IPS DF 4.7 (cell line): ENCODE measurements at regions not wholly inside any gene's neighbourhood (a gene's known extent, or its start where the extent isn't known, plus 50 kb on each side); places are given as distances from the start of the nearest gene placed in this dataset.

Experiments used
- DNase-seq: peaks from one replicate; pipeline ENCODE4 v3.0.0-alpha.2; 2013; ENCODE audit warnings: low spot score; ENCODE audit errors: extremely low read depth

DNA sequence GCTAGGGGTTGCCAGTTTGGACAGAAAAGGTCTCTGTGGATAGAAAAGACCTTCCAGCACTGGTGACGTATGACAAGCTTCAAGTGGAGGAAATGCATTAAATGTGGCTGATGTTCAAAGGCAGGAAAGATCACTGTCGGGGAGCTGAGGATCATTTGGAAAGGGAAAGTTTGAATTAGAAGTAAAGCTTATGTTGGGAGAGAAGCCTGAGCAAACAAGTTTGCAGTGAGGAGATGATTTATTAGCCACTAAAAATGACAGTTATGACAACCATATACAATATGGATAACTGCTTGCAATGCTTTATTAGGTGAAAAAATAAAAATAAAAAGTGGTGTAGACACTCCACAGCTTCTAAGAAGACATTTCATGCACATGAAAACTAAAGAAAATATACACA, 135.3 kb upstream of the HS3ST1 start:
- DNase-seq = no peak

GRCh38 chr4:11549525-11549924, 120.8 kb upstream of the HS3ST1 start:
- no peak for DNase-seq

GRCh38 chr4:11548597-11549082, 119.9 kb upstream of the HS3ST1 start:
- no peak for DNase-seq

DNA sequence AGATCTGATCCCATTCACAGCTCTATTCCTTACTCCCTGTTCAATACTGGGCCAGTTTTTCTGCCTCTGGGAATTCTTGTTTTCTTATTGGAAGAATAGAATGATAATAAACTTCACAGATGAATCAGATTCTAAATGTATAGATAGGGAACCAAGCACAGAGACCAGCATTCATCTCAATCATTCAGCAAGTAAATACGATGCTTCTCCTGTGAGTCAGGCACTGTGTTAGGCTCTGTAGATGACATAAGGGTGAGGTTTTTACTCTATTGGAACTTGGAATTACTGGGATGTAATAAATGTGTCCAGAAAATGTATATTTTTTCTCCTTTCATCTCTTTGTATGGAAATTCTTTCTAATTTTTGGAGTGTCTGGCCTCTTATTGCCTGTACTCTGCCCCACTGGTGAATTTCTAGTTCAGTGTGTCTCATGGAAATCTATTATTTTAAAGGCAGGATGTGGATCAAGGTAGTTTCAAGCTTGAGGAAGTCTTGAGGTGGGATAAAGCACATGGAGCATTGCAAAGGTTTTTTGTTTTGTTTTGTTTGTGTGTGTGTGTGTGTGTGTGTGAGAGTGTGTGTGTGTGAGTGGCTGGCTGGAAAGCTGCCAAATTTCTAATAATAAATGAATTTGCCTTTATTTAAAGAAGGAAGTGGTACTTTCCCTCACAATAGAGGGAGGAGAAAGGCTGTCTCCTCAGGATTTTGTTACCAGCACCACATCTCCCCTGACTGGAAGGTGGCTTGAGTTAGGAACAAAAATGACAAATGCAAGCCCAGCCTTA, 117.9 kb upstream of the HS3ST1 start:
- no peak for DNase-seq

GRCh38 chr4:11545651-11546050, 117.0 kb upstream of the HS3ST1 start:
- no peak for DNase-seq

- DNase-seq = no peak
Observed at GRCh38 chr4:11544211-11544610, 115.5 kb upstream of the HS3ST1 start.

GRCh38 chr4:11543706-11544105, 115.0 kb upstream of the HS3ST1 start:
- DNase-seq = no peak

GRCh38 chr4:11542952-11543351, 114.3 kb upstream of the HS3ST1 start:
- no peak for DNase-seq

- no peak for DNase-seq
Observed at GRCh38 chr4:11537846-11538245, 109.2 kb upstream of the HS3ST1 start.

DNA sequence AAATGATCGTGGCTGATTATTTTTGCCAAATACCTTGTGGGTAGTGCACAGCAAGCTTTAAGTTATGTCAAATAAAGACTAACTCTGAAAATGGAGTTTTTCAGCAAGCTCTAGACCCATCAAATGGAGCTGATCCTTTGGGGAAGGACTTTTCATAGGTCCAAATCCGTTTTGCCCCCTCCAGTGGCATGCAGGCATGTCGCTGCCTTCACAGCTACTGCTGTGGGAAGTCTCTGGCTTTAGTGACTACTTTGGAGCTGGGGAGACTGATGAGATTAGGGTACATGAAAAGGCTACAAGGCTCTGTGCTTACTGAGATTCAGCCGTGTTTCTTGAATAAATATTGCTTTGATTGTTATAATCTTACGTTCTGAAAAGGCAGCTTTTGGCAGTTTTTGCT, 106.6 kb upstream of the HS3ST1 start:
- no peak for DNase-seq

GRCh38 chr4:11534623-11535302, 106.1 kb upstream of the HS3ST1 start:
- DNase-seq = no peak

DNA sequence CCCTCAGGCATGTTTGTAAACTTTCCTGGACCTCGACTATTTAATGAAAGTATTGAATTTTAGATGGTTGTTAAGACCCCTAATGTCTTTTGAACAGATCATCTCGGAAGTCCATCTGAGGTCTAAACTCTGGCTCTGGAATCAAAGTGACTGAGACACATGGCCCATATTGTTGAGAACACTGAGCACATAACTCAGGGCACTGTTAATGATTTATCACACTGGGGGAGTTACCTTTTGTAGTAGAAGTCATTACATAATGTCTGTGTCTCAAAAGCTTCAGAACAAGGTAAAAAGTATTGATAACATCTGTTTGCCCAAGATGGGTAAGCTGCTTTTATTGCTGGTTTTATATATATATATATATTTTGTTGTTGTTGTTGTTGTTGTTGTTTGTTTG, 103.4 kb upstream of the HS3ST1 start:
- DNase-seq = no peak

DNA sequence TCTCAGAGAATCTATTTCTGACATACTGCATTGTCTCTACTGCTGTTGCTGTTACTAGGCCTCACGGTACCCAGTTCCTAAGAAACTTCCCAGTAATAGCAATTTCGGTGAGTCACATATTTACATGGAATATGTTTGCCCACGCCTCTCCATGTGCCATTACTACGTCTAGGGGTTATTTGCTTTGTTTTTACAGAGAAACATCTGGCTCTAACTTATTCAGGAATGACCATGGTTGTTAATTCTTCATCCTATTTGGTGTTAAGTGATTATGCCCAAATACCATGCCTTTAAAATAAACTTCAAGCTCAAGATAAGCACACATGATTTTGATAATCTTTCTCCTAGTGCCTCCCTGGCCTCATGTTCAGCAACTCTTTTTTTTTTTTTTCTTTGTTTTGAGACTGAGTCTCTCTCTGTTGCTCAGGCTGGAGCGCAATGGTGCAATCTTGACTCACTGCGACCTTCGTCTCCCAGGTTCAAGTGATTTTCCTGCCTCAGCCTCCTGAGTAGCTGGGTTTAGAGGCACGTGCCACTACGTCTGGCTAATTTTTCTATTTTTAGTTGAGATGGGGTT, 101.0 kb upstream of the HS3ST1 start:
- no peak for DNase-seq

GRCh38 chr4:11525085-11525484, 96.4 kb upstream of the HS3ST1 start:
- no peak for DNase-seq

- DNase-seq = no peak
Observed at GRCh38 chr4:11518754-11519153, 90.1 kb upstream of the HS3ST1 start.

DNA sequence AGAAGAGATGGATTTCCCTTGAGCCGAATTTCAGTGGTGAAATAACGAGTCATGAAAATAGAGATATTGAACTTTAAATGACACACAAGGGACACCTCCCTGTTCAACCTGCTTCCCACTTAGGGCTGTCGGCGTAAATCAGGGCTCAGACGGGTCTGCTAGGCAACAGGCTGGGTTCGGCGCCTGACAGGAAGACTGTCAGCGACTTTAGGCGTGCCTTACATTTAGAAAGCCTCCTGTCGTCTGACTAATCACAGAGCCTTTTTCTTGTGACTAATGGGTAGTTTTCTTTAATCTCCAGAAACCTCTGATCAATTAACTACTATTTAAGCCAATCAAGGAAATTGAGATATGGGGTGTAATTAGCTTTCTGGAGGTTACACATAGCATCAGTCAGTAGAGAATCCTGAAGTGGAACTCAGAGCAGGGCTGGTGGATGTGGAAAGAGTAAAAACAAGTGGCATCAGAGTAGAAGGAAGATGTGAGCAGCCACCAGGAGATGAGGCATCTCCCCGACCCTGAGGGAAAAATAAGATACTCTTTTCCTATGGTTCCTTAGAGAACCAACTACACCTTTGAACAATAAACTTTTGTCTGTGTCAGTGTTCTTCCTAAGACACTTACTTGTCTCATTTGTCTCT, 86.2 kb upstream of the HS3ST1 start:
- DNase-seq = no peak

- no peak for DNase-seq
Observed at GRCh38 chr4:11514003-11514402, 85.3 kb upstream of the HS3ST1 start.

DNA sequence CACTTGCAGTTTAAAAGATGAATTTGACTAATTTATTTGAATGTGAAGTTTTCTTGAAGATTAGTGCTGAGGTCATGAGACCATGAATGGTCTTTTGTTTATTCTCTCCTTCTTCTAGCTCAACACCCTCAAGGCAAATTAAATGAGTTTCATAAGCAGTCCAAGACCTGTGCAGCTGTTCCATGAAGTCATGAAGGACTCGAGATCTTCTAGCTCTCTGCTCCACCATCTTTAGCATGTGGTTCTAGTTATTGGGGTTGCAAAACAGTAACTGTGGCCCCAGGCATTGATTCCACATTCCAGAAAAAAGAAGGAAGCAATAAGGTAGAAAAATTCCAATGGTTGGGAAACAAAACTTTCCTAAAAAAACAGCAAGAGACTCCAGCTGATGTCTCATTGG, 84.2 kb upstream of the HS3ST1 start:
- no peak for DNase-seq

DNA sequence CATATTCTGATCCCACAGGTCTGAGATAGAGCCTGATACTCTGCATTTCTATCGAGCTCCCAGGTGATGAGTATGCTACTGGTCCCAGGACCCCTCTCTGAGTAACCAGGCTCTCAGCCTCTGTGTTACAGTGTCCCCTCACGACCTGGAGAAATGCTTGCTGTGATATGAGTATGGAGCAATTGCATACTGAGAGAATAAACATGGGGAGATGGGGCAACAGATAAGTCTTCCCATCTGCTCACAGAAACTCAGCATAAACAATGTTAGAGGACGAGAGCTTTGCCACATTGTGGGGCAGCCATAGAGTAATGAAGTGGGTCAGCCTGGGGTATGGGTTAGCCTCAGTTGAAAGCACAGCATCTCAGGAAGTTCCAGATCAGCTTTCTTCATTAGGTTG, 82.6 kb upstream of the HS3ST1 start:
- DNase-seq = no peak

DNA sequence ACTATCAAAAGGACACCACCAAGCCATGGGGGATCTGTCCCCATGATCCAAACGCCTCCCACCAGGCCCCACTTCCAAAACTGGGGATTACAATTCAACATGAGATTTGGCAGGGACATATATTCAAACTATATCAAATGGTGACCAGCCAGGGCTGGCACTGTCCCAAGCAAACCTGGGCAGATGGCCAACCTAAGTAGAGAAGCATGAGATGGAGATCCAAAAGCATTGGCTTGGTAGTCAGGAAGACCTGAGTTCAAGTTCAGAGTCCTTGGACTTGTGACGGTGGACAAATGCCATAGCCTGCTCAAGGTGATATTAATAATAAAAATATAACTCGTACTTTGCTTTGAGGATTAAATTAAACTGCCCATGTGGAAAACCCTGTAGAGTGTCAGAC, 79.2 kb upstream of the HS3ST1 start:
- DNase-seq = no peak

DNA sequence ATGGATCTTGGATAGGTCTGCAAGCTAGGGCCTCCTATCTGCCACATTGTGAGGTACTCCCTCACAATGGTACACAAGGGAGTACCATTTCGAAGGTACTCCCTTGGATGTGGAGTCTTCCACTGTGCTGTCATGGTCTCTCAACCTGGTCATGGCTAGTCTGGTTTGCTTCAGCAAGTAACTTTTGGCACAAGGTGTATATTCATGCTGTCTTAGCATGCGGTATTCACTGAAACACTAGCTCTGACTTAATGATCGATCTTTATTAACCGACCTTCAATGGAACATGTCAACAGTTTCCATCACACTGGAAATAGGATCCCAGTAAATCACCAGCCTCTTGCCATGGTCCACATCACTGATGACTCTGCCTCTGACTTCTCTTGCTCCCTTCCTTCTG, 77.5 kb upstream of the HS3ST1 start:
- no peak for DNase-seq
